CD4-positive, alpha-beta T cell treated with Interleukin-12 subunit alpha and Interleukin-12 subunit beta, for 1 hour (primary cell): ENCODE measurements at regions not wholly inside any gene's neighbourhood (a gene's known extent, or its start where the extent isn't known, plus 50 kb on each side); places are given as distances from the start of the nearest gene placed in this dataset.

Experiments
- DNase-seq: peaks from one replicate; pipeline ENCODE4 v3.0.0-alpha.2; 2020

DNA sequence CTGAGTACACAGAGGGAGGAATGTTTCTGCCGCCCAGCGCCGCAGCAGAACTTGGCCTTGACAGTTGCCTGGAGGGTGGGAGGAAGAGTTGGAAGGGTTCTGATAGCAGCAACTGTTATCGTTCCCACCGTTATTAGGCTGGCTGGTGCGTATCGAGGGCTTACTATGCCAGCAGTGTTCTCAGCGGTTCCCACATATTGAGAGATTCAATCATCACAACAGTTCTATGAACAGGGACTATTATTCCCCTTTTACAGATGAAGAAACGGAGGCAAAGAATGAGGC is 380.1 kb upstream of the SULF2 start:
- no peak for DNase-seq

- DNase-seq, result no peak
Measured at GRCh38 chr20:48164566-48165400, 379.5 kb upstream of the SULF2 start.

DNA sequence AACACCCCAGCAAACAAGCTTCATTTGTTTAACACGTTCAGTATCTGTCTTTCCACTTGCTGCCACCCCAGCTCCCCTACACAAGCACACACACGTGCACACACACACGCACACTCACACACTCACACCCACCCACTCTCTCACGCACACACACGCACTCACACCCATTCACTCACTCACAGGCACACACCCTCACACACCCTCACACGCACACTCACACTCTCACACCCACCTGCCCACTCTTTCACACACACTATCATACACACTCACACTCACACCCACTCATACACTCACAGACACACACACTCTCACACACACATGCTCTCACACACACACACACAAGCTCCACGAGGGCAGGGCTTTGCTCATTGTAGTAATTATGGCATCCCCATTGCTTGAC is 378.8 kb upstream of the SULF2 start:
- no peak for DNase-seq

DNA sequence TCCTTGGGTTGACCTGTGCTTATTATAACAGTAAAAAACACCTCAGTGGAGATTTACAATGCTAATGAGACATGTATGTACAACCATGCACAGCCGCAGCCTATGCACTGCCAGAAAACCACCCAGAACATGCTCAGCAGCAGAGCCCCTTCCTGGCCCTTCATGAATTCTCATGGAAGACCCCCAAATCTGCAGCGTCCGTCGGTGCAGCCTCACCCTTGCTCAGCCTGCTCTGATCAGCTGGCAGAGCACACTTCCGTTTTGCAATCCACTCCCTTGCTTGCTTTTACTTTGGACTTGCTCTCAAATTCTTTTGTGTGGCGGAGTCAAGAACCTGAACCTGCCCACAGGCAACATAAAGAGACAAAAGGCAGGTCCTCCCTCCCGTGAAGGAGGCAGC is 378.2 kb upstream of the SULF2 start:
- no peak for DNase-seq

DNA sequence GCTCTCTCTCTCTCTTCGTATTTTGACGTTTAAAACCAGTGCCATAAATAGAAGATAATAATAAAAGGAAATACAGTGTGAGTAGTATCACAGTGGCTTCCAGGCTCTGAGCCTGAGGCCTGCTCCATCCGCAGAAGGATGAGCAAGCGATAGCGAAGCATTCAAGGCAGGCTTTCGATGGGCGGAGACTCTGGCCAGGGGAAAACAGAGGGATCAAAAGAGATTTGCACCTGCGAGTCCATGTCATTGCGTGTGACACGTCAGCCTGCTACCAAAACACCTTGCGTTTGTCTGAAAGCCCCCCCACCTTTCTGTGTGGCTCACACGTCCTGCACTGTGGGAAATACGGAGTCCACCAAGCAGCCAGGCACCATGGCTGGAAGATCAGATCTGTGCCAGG is 377.3 kb upstream of the SULF2 start:
- DNase-seq, result no peak

GRCh38 chr20:48159145-48160008 is 374.1 kb upstream of the SULF2 start:
- DNase-seq, result no peak

DNA sequence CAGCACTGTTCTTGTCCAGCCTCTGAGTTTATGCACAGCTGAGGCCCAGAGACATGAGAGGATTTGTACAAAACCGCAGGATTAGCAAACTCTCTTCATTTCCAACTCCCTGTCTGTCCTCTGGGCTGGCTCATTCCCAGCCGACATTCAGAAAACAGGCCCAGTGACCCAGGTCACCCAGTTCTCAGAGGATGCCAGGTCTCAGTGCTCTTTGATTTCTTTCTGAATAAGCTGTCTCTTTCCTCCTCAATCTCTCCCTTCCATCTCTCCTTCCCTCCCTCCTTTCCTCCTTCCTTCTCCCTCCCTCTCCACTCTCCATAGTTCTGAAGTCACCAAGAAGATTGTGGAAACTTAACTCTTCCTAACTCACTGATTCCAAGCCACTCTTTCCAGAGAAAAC is 372.7 kb upstream of the SULF2 start:
- no peak for DNase-seq

- no peak for DNase-seq
Measured at GRCh38 chr20:48156951-48157700, 371.8 kb upstream of the SULF2 start.

DNA sequence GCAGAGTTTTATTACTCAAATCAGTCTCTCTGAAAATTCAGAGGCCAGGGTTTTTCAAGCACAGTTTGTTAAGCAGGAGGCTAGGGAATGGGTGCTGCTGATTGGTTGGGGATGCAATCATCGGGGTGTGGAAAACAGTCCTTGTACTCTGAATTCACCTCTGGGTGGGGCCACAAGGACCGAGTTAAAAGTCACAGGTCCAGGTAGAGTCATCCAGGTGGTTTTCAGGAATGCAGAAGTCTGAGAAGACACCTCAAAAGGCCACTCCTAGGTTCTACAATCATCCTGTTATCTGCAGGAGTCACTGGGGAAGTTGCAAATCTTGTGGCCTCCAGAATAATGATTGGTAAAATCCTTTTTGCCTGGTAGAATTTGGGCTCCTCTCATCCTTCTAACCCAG is 371.2 kb upstream of the SULF2 start:
- no peak for DNase-seq

GRCh38 chr20:48155268-48155667 is 370.0 kb upstream of the SULF2 start:
- no peak for DNase-seq

DNA sequence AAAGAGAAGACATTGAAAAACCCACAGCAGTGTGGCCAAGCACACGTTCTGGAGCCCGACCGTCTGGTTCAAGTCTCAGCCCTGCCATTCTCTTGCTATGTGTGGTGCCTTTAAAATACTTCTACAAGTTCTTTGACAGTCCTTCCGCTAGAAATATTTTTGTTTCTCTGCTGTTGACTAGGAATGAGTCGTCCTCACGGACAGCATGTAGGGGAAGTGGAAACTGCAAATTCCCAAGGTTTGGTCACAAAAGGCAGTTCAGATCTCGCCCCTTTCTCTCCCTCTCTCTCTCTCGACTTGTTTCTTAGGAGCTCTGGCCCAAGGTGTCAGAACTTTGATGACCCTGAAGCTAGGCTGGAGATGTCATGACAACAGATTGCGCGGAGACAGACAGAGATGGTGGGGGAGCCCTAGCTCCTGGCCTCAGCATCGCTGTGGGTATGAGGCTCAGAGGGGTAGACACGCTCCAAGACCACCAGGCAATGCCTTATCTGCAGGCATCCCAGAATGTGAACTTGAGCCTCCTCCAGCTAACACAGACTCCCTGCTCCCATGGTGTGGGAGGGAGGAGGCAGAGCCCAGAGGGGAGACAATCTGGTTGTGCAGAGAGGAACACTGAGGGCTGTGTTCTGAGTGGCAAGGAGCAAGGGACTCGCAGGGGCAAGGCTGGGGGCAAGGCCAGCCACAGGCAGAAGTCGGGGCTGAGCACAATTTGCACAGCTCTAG is 368.9 kb upstream of the SULF2 start:
- DNase-seq, result no peak

DNA sequence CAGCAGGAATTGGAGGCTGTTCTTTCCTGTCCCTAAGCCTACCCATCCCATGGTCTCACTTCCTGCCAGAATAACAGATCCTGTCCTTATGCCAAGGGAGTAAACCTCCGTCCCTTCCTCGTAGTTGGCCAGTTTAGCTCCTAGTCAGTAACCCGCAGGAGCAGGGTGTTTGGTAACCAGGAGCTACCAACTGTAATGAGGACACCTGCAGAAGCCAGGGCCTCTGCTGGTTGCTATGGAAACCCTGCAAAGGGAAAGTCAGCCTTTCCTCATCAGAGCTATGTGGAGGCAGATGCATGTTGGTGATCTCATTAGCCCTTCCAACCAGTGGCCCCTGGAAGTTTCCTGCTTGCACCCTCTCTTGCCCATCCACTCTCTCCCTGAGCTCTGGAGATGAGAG is 368.2 kb upstream of the SULF2 start:
- DNase-seq, result no peak

DNA sequence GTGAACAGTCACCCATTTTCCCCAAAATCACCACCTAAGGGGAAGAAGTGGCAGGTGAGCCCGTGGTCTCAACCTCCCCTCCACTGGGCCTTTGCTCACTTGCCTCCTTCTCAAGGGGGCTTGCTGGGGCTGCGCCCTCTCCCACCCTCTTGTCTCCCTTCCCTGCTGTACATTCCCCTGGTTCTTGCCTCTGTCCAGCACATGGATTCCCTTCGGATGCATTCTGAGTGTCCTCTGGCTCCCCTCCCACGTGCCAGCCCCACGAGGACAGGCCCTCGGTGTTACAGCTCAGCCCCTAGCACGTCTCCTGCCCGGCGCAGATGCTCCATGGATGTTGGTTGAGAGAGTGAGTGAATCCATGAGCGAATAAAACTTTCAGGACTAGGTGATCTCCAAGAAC is 367.8 kb upstream of the SULF2 start:
- no peak for DNase-seq

DNA sequence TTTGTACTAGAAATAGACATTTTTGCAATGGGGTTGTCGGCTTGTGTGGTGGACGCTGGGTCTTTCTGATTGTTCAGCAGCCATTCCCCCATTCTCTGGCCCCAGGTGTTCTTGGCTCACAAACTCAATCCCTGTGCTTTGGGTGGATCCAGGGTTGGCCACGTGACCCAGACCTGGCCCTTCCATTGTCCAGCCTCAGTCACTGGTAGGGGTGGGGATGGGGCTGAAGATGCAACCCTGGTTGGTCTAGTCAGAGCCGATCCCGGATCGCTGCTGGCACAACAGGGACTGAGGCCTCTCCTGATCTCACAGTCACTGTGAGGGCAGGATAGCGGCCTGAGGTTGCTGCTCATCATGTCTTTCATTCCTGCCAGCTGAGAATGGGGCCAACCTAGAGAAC is 365.3 kb upstream of the SULF2 start:
- no peak for DNase-seq

- DNase-seq, result no peak
Measured at GRCh38 chr20:48149902-48150301, 364.6 kb upstream of the SULF2 start.

DNA sequence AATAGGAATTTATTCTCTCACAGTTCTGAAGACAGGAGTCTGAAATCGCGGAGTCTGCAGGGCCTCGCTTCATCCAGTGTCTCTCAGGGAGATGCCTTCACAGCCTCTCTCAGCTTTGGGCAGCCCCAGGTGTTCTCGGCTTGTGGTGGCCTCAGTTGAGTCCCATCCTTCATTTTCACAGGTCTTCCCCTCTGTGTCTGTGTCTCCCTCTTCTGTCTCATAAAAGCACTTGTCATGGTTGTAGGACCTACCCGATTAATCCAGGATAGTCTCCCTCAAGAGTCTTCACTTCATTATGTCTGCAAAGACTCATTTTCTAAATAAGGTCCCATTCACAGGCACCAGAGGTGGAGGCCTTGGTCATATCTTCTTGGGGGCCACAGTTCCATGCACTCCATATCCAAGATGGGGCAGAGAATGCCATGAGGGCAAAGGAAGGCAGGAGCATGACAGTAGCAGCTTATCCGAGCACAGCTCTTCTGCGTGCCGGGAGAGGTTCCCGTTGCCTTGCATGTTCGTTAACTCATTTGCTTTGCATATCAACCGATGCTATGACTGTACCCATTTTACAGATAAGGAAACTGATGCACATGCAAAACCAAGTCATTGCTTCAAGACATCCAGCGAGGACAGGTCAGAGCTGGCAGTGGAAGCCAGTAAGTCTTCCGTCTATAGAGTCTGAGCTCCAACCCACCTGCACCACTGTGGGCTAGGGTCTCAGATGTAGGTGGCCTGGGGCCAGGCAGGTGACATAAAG is 363.8 kb upstream of the SULF2 start:
- DNase-seq, result no peak

DNA sequence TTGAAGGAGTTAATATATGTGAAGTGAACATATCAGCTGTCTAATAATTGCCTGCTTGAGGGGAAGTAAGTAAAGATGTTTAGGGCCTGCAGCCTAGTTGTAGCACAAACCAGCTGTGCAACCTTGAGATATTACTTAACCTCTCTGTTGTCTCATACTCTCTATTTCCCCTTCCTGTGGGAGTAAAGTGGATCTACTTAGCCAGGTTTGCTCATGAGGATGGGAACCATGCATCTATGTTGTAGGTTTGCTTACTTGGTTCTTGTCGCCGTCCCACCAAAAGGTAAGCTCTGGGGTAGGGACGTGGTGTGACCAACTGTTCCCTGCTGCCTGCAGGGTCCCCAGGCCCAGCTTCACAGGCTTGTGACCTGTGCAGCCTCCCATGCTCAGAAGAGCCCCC is 362.7 kb upstream of the SULF2 start:
- no peak for DNase-seq

DNA sequence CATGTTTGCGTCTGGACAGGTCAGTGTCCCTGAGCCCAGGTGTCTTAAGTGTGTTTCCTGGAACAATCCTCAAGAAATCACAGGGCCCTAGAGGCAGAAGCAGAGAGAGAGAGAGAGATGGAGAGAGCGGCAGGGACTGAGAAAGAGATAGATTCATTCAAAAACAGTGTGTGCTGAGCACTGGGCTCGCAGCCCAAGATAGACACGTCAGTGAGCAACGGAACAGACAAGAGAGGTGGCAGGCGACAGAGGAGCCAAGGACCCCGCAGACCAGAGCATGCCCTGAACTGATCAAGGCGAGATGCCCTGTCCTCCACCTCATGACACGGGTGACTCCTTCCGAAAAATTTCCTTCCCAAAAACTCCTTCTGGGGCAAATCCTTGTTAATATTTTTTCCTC is 362.0 kb upstream of the SULF2 start:
- DNase-seq, result no peak

DNA sequence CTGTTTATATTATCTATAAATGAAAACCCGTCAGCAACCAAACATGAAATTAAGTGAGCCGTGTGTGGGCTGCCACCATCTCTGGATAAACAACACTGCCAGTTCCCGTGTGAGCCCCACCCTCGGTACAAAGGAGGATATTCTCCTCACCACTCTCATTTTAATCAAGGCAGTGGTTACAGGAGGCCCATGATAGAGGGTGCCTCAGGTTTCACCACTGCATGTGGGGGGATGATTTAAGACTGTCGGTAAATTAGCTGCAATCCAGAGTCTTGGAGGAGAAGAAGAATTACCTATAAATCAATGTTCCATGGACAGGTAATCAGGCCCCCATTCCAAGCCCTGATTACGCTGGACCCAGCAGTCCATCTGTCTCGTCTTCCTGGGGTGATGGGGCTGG is 361.6 kb upstream of the SULF2 start:
- no peak for DNase-seq

DNA sequence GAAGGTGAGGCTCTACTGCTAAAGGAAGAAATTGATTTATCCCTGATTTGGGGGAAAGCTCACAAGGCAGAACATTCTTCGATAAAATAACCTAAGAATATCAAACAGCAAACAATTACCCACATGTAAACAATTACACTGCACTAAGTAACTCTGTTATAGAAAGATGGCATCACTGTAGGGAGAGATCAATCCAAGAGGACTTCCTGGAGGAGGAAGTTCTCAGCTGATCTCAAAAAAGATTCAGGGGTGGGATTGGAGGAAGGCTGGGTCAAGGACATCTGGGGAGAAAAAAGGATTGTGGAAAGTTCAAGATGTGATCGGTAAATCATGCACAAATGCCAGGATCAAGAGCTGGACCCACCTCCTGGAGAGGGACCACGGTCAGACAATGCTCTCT is 361.0 kb upstream of the SULF2 start:
- DNase-seq, result no peak

DNA sequence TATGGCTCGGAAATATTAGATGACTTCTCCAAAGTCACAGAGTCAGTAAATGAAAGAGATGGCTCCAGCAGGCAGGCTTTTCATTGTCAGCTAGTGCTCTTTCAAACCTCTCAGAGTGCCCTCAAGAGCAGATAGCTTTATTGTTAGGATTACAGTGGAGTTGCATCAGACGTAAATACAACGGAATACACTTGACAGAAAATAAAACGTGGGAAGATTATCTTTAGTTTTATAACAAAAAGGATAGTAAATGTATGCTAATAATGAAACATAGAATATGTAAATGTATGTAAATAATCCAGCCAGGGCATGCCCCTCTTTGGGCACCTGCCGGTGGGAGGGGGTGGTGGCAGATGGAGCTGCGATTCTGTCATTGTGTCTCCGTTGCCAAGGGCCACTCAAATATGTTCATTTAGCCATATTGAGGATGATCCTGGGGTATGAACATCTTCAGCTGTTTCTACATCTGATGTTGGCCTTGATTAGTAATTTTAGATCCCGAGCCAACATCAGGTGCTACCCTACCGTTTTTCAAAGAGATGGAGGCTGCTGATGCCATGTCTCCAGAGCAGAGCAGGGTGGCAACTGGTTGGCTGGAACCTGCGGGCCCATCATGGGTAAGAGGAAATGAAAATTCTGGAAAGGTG is 358.3 kb upstream of the SULF2 start:
- no peak for DNase-seq

GRCh38 chr20:48142516-48142773 is 357.2 kb upstream of the SULF2 start:
- no peak for DNase-seq
